Cardiac muscle cell (in vitro differentiated cells and primary cell): ENCODE measurements at regions not wholly inside any gene's neighbourhood (a gene's known extent, or its start where the extent isn't known, plus 50 kb on each side); places are given as distances from the start of the nearest gene placed in this dataset.

ENCODE experiments used
- DNase-seq, 2 donors: peaks; one replicate each; pipeline versions ENCODE4 v3.0.0 to v3.0.0-alpha.2; 2010 to 2017; ENCODE audit warnings: low read depth in 1 of 2, low spot score in 1 of 2
- H3K27ac ChIP-seq: fragments of 200-600 bp; sonication (generic); 2 replicates; pipeline ENCODE4 v1.5.1; 2016
- H3K27me3 ChIP-seq: fragments of 200-600 bp; sonication (generic); 2 replicates; pipeline ENCODE4 v1.6.0; 2016; ENCODE audit warnings: control low read depth
- H3K36me3 ChIP-seq: fragments of 200-600 bp; sonication (generic); 2 replicates; pipeline ENCODE4 v1.5.1; 2016; ENCODE audit warnings: control low read depth
- H3K4me1 ChIP-seq: fragments of 200-600 bp; sonication (generic); 2 replicates; pipeline ENCODE4 v1.8.1; 2017; ENCODE audit warnings: low read depth, mild to moderate bottlenecking, mixed run types
- H3K4me3 ChIP-seq: fragments of 200-600 bp; sonication (generic); 2 replicates; pipeline ENCODE4 v1.5.1; 2016; ENCODE audit warnings: mild to moderate bottlenecking
- H3K9me3 ChIP-seq: fragments of 200-600 bp; sonication (generic); 2 replicates; pipeline ENCODE4 v1.5.1; 2017; ENCODE audit warnings: low read depth, mild to moderate bottlenecking, control low read depth
- CTCF ChIP-seq: IDR thresholded peaks from 2 replicates; pipeline ENCODE4 v1.5.1; 2012; ENCODE audit warnings: low read depth, mild to moderate bottlenecking, low read length

- H3K27ac ChIP-seq, result no peak overlapping the region
- no peaks in the 10 kb centered on the region for H3K36me3 ChIP-seq
- no peak for DNase-seq
- TF ChIP-seq CTCF, result no peak
- H3K27me3 ChIP-seq, result no peaks in the 10 kb centered on the region
- no peaks in the 10 kb centered on the region for H3K4me1 ChIP-seq
- H3K4me3 ChIP-seq, result no peak overlapping the region
- no peaks in the 10 kb centered on the region for H3K9me3 ChIP-seq
These were observed 109.5 kb downstream of the FOXD1 start for GRCh38 chr5:73339051-73339575.

DNA sequence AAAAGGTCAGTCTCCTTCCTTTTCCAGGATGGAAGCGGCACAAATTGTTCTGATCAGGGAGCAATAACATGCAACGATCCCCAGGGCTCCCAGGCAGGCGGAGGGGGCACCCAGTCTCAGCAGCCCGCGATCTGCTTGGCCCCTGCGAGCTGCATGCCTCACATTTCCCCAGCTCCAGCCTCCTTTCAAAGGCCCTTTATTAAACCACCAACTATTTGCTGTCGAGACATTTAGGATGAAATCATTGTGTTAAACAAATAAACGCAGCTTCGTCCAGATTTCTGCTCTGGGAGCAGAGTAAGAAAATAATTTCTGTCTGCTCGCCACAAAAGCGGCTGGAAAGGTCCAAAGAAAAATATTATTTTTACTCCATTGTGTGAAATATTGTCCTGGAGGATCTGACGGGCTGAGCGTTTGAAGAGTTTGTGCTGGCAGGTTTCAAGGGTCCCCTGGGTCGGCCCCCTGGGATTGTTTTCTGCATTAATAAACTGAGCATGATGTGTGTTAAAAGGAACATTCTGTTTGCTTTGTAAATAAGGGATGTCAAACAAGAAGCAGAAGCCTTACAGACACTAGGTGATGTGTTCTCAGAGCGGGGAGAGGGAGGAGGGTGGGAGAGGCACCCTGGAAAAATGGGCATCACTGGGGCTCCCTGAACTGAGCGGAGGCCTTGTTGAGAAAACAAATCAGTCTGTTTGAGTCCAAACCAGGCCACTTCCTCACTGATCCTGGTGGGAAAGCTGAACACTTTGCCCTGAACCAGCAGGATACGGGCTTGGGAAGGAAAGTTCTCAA is 110.1 kb downstream of the FOXD1 start:
- Histone ChIP-seq H3K9me3 (no peaks in the 10 kb centered on the region), H3K27ac (no peak overlapping the region), H3K27me3 (no peaks in the 10 kb centered on the region), H3K4me3 (no peak overlapping the region), H3K36me3 (no peaks in the 10 kb centered on the region), H3K4me1 (no peaks in the 10 kb centered on the region)
- no peak for TF ChIP-seq CTCF
- DNase-seq, result peak in 1 of 2 donors; percentile 9

DNA sequence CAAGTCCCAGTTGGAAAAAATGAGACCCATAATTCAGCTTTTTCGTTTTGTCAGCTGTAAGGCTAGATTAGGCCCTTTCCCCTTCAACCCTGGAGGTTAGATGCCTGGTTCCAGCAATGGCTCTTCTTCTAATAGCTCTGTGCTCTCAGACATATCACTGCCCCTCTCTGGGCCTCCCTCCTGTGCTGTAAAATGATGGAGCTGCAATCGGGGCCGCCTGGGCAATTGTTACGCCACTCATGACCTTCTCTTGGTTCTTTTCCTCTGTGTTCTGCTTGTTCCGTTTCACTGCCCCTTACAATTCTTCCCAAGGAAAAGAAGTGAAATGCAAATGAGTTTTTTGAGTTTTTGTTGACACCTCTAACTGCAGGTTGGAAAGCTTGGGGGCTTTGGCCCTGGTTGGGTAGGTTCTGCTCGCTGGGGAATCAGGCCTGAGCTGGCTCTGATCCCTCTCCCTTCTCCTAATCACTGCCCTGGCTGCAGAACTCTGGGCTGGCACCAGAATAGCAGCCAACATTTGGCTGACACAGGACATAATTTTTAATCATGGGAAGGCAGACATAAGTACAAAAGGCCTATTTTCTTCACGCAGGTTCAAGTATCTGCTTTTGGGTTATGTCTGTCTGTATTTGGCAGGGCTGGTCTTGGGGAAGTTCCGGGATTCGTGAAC is 110.9 kb downstream of the FOXD1 start:
- H3K4me3 ChIP-seq, result no peak overlapping the region
- H3K9me3 ChIP-seq, result no peaks in the 10 kb centered on the region
- no peaks in the 10 kb centered on the region for H3K4me1 ChIP-seq
- no peak for TF ChIP-seq CTCF
- H3K36me3 ChIP-seq, result no peaks in the 10 kb centered on the region
- H3K27me3 ChIP-seq, result no peaks in the 10 kb centered on the region
- no peak for DNase-seq
- no peak overlapping the region for H3K27ac ChIP-seq

DNA sequence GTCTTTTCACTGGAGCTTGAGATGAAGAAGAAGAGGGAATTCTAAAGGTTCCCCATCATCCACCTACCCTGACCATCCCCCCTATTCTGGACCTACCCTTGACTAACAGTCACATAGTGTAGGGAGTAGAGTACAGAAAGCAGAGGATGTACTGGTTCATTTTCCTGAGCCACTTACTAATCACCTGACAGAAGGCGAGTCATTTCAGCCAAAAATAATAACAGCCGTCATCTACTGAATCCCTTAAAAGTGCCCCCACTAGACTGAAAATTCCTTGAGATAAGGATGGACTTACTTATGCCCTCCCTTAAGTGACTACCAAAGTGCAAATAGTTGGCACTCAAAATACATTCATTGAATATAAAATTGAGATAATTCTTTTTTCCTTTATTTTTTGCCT is 112.2 kb downstream of the FOXD1 start:
- no peak for DNase-seq
- H3K27ac ChIP-seq, result no peak overlapping the region
- H3K4me3 ChIP-seq, result no peak overlapping the region
- no peaks in the 10 kb centered on the region for H3K4me1 ChIP-seq
- H3K27me3 ChIP-seq, result no peaks in the 10 kb centered on the region
- no peak for TF ChIP-seq CTCF
- H3K9me3 ChIP-seq, result no peaks in the 10 kb centered on the region
- no peaks in the 10 kb centered on the region for H3K36me3 ChIP-seq

DNA sequence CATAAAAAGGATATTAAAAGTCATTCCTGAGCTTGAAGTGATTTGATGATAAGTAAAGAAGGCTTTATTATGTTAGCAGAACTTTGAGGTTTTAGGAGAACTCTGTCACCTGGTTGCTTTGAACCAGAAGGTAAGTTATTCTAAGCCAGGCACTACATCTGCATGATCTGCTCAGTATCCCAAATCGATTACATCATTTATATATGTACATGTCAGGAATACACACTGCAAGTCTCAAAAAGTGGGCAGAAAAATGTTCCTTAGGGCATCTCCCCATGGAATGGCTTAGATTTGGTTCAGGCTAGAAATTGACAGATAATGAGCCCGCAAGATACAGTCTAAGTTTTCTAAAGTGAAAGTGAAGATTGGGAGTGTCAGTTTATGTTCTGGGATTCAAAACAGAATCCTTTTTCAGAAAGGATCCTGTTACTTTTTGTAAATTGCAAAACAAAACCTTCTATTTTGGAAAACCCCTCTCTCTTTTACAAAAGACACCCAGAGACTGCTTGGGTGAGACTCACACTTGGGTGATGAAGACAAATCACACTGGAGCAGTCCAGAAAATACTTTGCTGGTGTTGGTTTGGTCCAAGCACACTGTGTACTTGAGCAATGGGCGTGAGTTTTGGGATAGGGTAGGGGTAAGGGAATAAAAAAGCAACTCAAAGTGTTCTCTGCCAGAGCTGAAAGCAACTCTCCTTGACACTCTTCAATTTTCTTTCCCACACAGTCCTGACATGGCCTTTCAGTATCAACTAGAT is 114.5 kb downstream of the FOXD1 start:
- H3K9me3 ChIP-seq, result no peaks in the 10 kb centered on the region
- TF ChIP-seq CTCF, result no peak
- no peak overlapping the region for H3K27ac ChIP-seq
- H3K36me3 ChIP-seq, result no peaks in the 10 kb centered on the region
- no peaks in the 10 kb centered on the region for H3K27me3 ChIP-seq
- no peak for DNase-seq
- H3K4me1 ChIP-seq, result no peaks in the 10 kb centered on the region
- no peak overlapping the region for H3K4me3 ChIP-seq
